NT2/D1 (cell line): ENCODE measurements at regions not wholly inside any gene's neighbourhood (a gene's known extent, or its start where the extent isn't known, plus 50 kb on each side); places are given as distances from the start of the nearest gene placed in this dataset.

Source experiments
- DNase-seq: peaks from one replicate; pipeline ENCODE4 v3.0.0-alpha.2; 2011; ENCODE audit warnings: low read depth, low spot score
- H3K27me3 ChIP-seq: 2 replicates; pipeline ENCODE4 v1.6.0; 2011; ENCODE audit warnings: mild to moderate bottlenecking; ENCODE audit not compliant: insufficient read length, insufficient read depth
- H3K36me3 ChIP-seq: 2 replicates; pipeline ENCODE4 v1.6.1; 2011; ENCODE audit warnings: mild to moderate bottlenecking, low read length, mixed read lengths; ENCODE audit not compliant: insufficient read depth, insufficient read length
- H3K4me1 ChIP-seq: 2 replicates; pipeline ENCODE4 v1.5.1; 2011; ENCODE audit not compliant: insufficient read depth, insufficient read length
- H3K4me3 ChIP-seq: 2 replicates; pipeline ENCODE4 v1.5.1; 2011; ENCODE audit warnings: low read depth; ENCODE audit not compliant: insufficient read length
- H3K9ac ChIP-seq: 2 replicates; pipeline ENCODE4 v1.6.0; 2011; ENCODE audit warnings: low read depth; ENCODE audit not compliant: insufficient read length
- H3K9me3 ChIP-seq: 2 replicates; pipeline ENCODE4 v1.5.1; 2011; ENCODE audit warnings: mild to moderate bottlenecking, low read length; ENCODE audit not compliant: insufficient read depth
- SUZ12 ChIP-seq: IDR thresholded peaks from 2 replicates; pipeline ENCODE4 v1.6.1; 2011; ENCODE audit not compliant: insufficient read length, insufficient read depth; ENCODE audit errors: extremely low read depth
- YY1 ChIP-seq: IDR thresholded peaks from 2 replicates; pipeline ENCODE4 v1.6.1; 2011; ENCODE audit not compliant: insufficient read length, insufficient read depth
- ZNF274 ChIP-seq: IDR thresholded peaks from 2 replicates; pipeline ENCODE4 v1.6.1; 2011; ENCODE audit warnings: mild to moderate bottlenecking, low read depth, low read length

DNA sequence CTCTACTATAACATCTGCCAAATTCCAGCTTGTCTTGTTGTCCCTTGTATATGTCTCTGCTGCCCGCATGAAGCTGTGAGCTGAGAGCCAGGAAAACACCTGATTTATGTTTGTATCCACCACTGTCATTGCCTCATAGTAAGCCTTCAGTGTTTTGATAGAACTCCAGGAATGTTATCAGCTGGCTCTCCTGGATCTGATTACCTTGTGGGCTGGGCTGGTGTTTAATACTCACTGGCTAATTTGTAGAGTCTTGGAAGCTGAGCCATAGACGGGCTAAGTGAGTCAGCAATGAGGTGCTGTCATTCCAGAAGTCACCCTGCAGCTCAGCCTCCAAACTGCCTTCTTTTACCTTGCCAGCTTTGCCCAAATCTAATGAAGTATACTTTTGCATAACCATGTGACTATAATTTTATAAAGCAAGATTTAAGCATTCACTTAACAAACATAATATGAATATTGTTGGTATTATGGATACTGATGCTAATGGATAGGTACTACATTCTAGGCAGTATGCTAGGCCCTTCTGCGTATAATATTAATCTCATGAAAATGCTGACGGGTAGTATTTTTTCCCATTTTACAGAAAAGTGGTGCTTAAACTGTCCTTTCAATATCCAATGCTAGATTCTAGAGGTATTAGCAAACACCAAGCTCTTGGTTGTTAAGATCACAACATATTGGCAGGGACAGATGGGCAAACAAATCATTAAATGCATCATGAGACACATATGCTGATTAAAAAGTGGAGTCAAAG, 62.7 kb upstream of the GATA6 start:
- H3K9ac ChIP-seq, result no peak overlapping the region
- TF ChIP-seq SUZ12 (no peak), YY1 (no peak)
- DNase-seq, result no peak
- H3K4me1 ChIP-seq, result peaks cover 6% of the 10 kb centered on the region
- H3K4me3 ChIP-seq, result no peak overlapping the region
- H3K27me3 ChIP-seq, result peaks cover 9% of the 10 kb centered on the region
- no peaks in the 10 kb centered on the region for H3K36me3 ChIP-seq
- H3K9me3 ChIP-seq, result no peaks in the 10 kb centered on the region

DNA sequence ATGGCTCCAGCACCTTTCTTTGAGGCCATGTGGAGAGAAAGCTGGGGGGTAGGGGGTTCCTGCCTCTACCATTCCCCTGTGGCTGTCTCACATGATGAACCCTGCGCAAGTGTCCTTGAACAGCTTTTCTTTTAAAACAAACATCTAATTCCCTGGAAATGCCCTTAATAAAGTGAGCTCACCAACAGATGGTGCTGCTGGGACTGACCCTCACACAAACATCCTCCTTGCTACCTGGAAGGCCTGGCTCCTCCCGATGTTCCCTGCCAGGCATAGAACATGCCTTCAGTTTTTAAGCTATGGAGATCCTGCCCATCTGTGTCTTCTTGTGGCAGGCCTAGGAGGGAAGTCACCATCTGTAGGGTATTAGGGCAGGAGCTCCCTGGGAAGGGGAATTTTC, 60.7 kb upstream of the GATA6 start:
- no peaks in the 10 kb centered on the region for H3K36me3 ChIP-seq
- DNase-seq, result no peak
- no peak overlapping the region for H3K9ac ChIP-seq
- peaks cover 6% of the 10 kb centered on the region for H3K4me1 ChIP-seq
- H3K9me3 ChIP-seq, result no peaks in the 10 kb centered on the region
- peaks cover 3% of the 10 kb centered on the region for H3K27me3 ChIP-seq
- H3K4me3 ChIP-seq, result no peak overlapping the region
- TF ChIP-seq SUZ12 (no peak), YY1 (no peak), ZNF274 (no peak)

DNA sequence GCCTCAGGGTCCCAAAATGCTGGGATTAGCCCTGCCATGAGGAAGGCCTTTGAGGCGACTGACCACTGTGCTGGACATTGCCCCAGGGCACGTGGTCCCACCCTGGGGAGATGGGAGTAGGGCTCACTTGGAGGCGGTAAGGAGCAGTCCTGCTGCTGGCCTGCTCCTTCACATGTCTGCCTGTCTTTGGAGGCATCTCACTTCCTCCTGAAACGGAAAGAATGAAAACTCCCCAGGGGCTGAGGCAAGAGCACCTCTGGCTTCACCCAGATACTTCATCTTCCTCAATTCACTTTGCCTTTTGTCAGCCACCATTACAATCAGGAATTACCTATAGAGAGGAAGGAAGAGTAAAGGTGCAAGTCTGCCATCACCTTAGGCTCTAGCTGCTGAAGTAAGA, 59.9 kb upstream of the GATA6 start:
- Histone ChIP-seq H3K27me3 (peaks cover 3% of the 10 kb centered on the region), H3K4me1 (peaks cover 6% of the 10 kb centered on the region), H3K36me3 (no peaks in the 10 kb centered on the region), H3K9ac (no peak overlapping the region), H3K9me3 (no peaks in the 10 kb centered on the region), H3K4me3 (no peak overlapping the region)
- TF ChIP-seq ZNF274, result no peak
- TF ChIP-seq YY1, result no peak
- TF ChIP-seq SUZ12, result no peak
- DNase-seq, result no peak

DNA sequence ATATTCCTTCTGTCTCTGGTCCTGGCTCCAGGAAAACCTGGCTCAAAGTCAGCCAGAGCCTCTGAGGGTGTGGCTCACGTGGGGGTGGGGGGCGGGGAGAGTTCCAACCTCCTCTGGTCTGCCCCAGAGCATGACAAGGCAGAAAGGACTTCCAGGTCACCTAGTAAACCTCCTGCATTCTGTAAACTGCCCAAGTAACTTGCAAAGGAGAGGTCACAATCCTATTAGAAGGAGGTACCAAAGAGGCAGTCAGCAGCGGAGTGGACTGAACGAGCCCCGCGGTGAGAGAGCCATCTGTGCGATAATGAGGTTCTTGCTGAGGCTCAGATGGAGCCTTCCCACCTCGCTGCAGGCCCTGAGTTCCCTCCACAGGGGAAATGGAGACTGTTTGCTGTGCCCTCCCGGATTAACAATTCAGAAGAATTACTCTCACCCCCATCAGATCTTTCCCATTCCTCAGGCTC, 58.9 kb upstream of the GATA6 start:
- Histone ChIP-seq H3K4me3 (no peak overlapping the region), H3K4me1 (peaks cover 6% of the 10 kb centered on the region), H3K36me3 (no peaks in the 10 kb centered on the region), H3K27me3 (peaks cover 3% of the 10 kb centered on the region), H3K9ac (peak overlapping the region; percentile 50), H3K9me3 (no peaks in the 10 kb centered on the region)
- no peak for DNase-seq
- TF ChIP-seq SUZ12 (no peak), ZNF274 (no peak), YY1 (no peak)

DNA sequence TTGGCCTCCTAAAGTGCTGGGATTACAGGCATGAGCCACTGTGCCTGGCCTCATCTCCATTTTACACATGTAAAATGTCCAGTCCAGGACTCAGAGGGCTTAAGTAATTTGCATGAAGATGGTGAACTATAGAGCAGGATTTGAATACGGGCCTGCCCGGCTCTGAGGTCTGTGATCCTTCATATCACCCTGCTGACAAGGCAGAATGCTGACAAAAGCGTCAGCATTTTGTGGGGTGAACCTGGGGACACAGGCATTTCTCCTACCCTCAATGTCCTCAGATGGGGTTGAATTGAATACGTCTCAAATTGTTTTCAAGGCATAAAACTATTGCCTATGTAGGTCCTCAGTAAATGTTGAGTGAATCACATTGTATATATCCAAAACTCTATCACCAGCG, 57.2 kb upstream of the GATA6 start:
- TF ChIP-seq YY1 (no peak), ZNF274 (no peak), SUZ12 (no peak)
- H3K9ac ChIP-seq, result no peak overlapping the region
- H3K4me1 ChIP-seq, result peaks cover 6% of the 10 kb centered on the region
- H3K9me3 ChIP-seq, result no peaks in the 10 kb centered on the region
- H3K36me3 ChIP-seq, result no peaks in the 10 kb centered on the region
- no peaks in the 10 kb centered on the region for H3K27me3 ChIP-seq
- no peak overlapping the region for H3K4me3 ChIP-seq
- no peak for DNase-seq

DNA sequence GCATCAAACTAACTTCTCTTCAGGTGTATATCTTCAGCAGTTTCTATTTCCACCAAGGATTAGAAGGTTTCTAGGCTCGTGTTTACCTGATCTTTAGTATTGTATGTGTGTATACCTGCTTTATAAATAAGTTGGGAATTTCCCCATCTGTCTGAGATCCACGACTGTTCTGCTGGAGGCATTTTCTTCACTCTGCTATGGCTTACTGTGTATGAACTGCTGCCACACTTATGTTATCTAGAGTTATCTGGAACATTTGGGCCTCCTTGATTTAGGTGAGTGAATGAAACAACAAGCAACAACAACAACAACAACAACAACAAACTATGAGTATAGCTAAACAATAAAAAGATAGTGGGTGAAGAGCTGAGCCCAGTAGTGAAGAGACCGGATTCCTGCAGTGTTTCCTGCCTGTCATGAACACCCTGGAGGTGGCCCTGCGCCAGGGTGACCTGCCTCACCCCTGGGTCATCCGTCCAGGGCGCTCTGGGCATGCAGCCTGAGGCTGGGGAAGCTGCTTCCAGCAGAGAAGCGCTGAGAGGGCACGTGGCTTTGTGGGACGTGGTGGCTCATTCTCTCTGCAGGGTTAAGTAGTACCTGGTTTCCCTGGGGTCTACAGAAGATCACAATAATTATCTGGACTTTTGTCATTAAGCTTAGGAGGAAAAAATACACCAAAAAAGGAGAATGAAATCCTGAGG, 56.1 kb upstream of the GATA6 start:
- Histone ChIP-seq H3K9ac (no peak overlapping the region), H3K27me3 (no peaks in the 10 kb centered on the region)

DNA sequence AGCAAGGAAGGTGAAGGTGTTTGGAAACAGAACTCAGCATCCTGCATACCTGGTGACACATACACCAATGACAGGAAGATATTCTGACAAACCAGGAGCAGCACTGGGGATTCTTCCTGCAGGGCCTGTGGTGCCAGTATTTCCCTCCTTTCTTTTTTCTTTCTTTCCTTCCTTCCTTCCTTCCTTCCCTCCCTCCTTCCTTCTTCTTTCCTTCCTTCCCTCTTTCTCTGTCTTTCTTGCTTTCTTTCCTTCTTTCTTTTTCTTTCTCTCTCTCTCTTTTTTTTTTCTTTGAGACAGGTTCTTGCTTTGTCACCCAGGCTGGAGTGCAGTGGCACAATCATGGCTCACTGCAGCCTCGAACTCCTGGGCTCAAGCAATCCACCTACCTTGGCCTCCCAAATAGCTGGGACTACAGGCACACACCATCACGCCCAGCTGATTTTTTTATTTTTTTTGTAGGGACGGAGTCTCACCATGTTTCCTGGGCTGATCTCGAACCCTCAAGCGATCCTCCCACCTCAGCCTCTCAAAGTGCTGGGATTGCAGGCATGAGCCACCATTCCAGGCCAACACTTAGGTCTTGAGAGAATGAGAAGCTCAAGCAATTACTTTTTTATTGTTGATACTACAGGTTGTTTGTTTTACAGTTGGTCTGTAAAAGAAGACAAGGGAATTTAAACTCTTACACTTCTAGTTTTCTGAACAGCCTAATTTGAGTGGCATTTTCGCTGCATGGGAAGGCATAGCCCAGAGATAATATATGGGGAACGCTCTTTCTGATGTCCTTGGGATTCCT, 54.7 kb upstream of the GATA6 start:
- Histone ChIP-seq H3K4me1 (peaks cover 1% of the 10 kb centered on the region), H3K27me3 (no peaks in the 10 kb centered on the region), H3K4me3 (no peak overlapping the region), H3K36me3 (no peaks in the 10 kb centered on the region), H3K9me3 (no peaks in the 10 kb centered on the region), H3K9ac (no peak overlapping the region)
- no peak for TF ChIP-seq YY1
- no peak for TF ChIP-seq SUZ12
- TF ChIP-seq ZNF274, result no peak
- no peak for DNase-seq

More for the DNA sequence above, 56.1 kb upstream of the GATA6 start:
- H3K4me1 ChIP-seq, result peaks cover 6% of the 10 kb centered on the region
- H3K36me3 ChIP-seq, result no peaks in the 10 kb centered on the region
- H3K9me3 ChIP-seq, result no peaks in the 10 kb centered on the region
- no peak overlapping the region for H3K4me3 ChIP-seq
- TF ChIP-seq YY1 (no peak), ZNF274 (no peak), SUZ12 (no peak)
- no peak for DNase-seq
